ENCODE measurements at regions not wholly inside any gene's neighbourhood (a gene's known extent, or its start where the extent isn't known, plus 50 kb on each side); places are given as distances from the start of the nearest gene placed in this dataset.

DNA sequence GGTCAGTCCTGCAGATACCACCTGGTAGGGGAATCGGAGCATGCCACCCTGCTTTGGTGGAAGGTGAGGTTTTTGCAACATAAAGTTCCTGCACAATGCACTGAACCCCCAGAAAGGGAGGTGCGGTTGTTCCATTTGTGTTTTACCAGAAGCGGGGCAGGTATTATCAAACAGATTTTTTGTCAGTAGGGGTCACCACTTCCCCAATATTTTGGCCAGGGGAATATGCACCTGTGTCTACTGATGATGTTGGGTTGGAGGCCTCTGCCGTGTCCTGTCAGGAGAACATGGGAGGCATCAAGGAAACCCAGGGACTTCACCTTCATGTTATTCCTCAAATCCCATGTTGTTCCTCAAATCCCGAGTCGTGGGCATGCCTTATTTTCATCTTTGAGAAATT lies 438.7 kb downstream of the NTRK2 start:
- TF ChIP-seq CTCF (conservative IDR thresholded peaks at IDR 0.05; ENCODE audit: low read length) (no peak), EZH2phosphoT487 (IDR thresholded peaks at IDR 0.05; ENCODE audit: borderline replicate concordance, low read depth, low read length) (no peak)
